GM23338 (cell line): ENCODE measurements at regions not wholly inside any gene's neighbourhood (a gene's known extent, or its start where the extent isn't known, plus 50 kb on each side); places are given as distances from the start of the nearest gene placed in this dataset.

Source experiments
- CREB1 ChIP-seq: fragments of 250-450 bp; sonication (Bioruptor Pico); IDR thresholded peaks from 2 replicates; pipeline ENCODE4 v1.5.0; 2020; ENCODE audit warnings: low read depth, mild to moderate bottlenecking, moderate library complexity
- CTCF ChIP-seq, 2 experiments: fragments of 200-600 bp in 1 of 2; sonication (generic) in 1 of 2; conservative IDR thresholded peaks; 2 replicates each; pipeline versions ENCODE4 v1.5.1 to v1.6.1; 2016 to 2017; ENCODE audit warnings: antibody characterized with exemption in 2 of 2, low read depth in 2 of 2, mild to moderate bottlenecking in 2 of 2, moderate library complexity in 1 of 2
- EZH2 ChIP-seq: fragments of 200-600 bp; sonication (generic); IDR thresholded peaks from one replicate; pipeline ENCODE4 v1.8.0; 2017; ENCODE audit warnings: antibody characterized with exemption, mild to moderate bottlenecking, low read depth; ENCODE audit not compliant: unreplicated experiment
- NANOG ChIP-seq: IDR thresholded peaks from 2 replicates; pipeline ENCODE4 v1.6.1; 2016; ENCODE audit warnings: antibody characterized with exemption, borderline replicate concordance
- POLR2AphosphoS5 ChIP-seq: IDR thresholded peaks from 2 replicates; pipeline ENCODE4 v1.6.1; 2016; ENCODE audit warnings: antibody characterized with exemption, low read depth
- REST ChIP-seq: IDR thresholded peaks from one replicate; pipeline ENCODE4 v1.6.1; 2018; ENCODE audit warnings: antibody characterized with exemption; ENCODE audit not compliant: unreplicated experiment
- ZNF114 ChIP-seq: fragments of 250-450 bp; sonication (Bioruptor Pico); IDR thresholded peaks from 2 replicates; pipeline ENCODE4 v1.5.0; 2020; ENCODE audit warnings: mild to moderate bottlenecking, moderate library complexity

GRCh38 chr1:193457676-193458075 is 271.3 kb upstream of the B3GALT2 start:
- no peak for TF ChIP-seq CTCF (conservative IDR thresholded peaks at IDR 0.05; ENCODE audit: low read depth in 2 of 2)
- TF ChIP-seq NANOG = no peak
- no peak for TF ChIP-seq POLR2AphosphoS5
- TF ChIP-seq EZH2 = no peak
- no peak for TF ChIP-seq ZNF114 (CRISPR knock-in tag)
- no peak for TF ChIP-seq REST
- no peak for TF ChIP-seq CREB1 (CRISPR knock-in tag)
